ENCODE measurements at regions not wholly inside any gene's neighbourhood (a gene's known extent, or its start where the extent isn't known, plus 50 kb on each side); places are given as distances from the start of the nearest gene placed in this dataset.

GRCh38 chr3:522888-523287, 326.3 kb downstream of the CHL1 start:
- Mint-ChIP-seq H3K36me3 (ENCODE audit: low read depth) (peaks cover 22% of the 10 kb centered on the region; the same call in 2 of the 3 replicates), H3K9me3 (peaks cover 90% of the 10 kb centered on the region)

More at GRCh38 chr3:522888-523287, 326.3 kb downstream of the CHL1 start:
- no peak overlapping the region for H3K4me3 ChIP-seq
- H3K27me3 Mint-ChIP-seq (ENCODE audit: insufficient read depth, low read depth, poor library complexity) = no peaks in the 10 kb centered on the region
- no peak overlapping the region for H3K4me2 ChIP-seq
- ATAC-seq (no peak), DNase-seq (ENCODE audit: low spot score) (no peak)
- H3K27ac Mint-ChIP-seq = no peak overlapping the region
- H3F3A ChIP-seq (replicated peaks; ENCODE audit: low read depth) = no peaks in the 10 kb centered on the region
- H4K20me1 ChIP-seq (replicated peaks; ENCODE audit: insufficient read depth) = no peaks in the 10 kb centered on the region
- no peaks in the 10 kb centered on the region for H3K36me3 ChIP-seq (ENCODE audit: insufficient read depth)
- no peaks in the 10 kb centered on the region for H3K4me1 ChIP-seq (ENCODE audit: insufficient read depth)
- H3K79me2 ChIP-seq (replicated peaks; ENCODE audit: insufficient read depth) = no peaks in the 10 kb centered on the region
- H3K9me2 ChIP-seq (ENCODE audit: insufficient read depth) = 0 out of 2 replicates have a peak, but pooled peaks cover 3% of the 10 kb centered on the region
- no peak overlapping the region for H3K27ac ChIP-seq (ENCODE audit: low read depth)
- no peaks in the 10 kb centered on the region for H3K27me3 ChIP-seq (ENCODE audit: insufficient read depth)
- H2AFZ ChIP-seq = no peak overlapping the region
- no peak for TF ChIP-seq EZH2phosphoT487 (IDR thresholded peaks at IDR 0.05; ENCODE audit: unreplicated experiment)
- no peak for TF ChIP-seq ZNF331 (CRISPR knock-in tag; IDR thresholded peaks at IDR 0.05; ENCODE audit: low read depth)
- no peak for TF ChIP-seq CTCF (conservative IDR thresholded peaks at IDR 0.05; ENCODE audit: low read depth in 2 of 2)
- TF ChIP-seq ZNF462 (CRISPR knock-in tag; IDR thresholded peaks at IDR 0.05) = no peak
- TF ChIP-seq ETS1 (IDR thresholded peaks at IDR 0.05) = no peak
- no peak for TF ChIP-seq POLR2AphosphoS5 (IDR thresholded peaks at IDR 0.05; ENCODE audit: low read depth)
- TF ChIP-seq ZNF114 (CRISPR knock-in tag; IDR thresholded peaks at IDR 0.05) = no peak
- H3K4me1 Mint-ChIP-seq = no peaks in the 10 kb centered on the region
- H3K4me3 Mint-ChIP-seq = no peak overlapping the region

Data from GM23338 (cell line).